HepG2 (cell line): ENCODE measurements at regions not wholly inside any gene's neighbourhood (a gene's known extent, or its start where the extent isn't known, plus 50 kb on each side); places are given as distances from the start of the nearest gene placed in this dataset.
A peak's percentile ranks its signal among the peaks of the same experiment; 100 is the strongest.

Source experiments
- ATAC-seq: fragments of 200-7000 bp; cut with Tn5 transposase; 3 replicates; pipeline ENCODE4 v1.9.1; 2020; ENCODE audit warnings: mild to moderate bottlenecking, moderate library complexity
- BruUV-seq: library from RNA; stranded (reverse); fragments of 400-500 nt; replicated peaks from 2 replicates; lab custom pipeline; 2021; lab: Mats Ljungman, UMichigan
- CTCF ChIA-PET: fragments of 300-600 bp; formaldehyde crosslinking; extraction: SDS; loops from one replicate; lab custom pipeline; 2021; ENCODE audit warnings: low total read pairs, inconsistent platforms, low intra/inter-chr PET ratio; lab: Yijun Ruan, JAX
- POLR2A ChIA-PET: fragments of 350-600 bp; sonication (Branson Sonifier 250); formaldehyde crosslinking; loops from one replicate; lab custom pipeline; 2020; ENCODE audit warnings: antibody characterized with exemption, inconsistent platforms; lab: Yijun Ruan, JAX
- DNase-seq: peaks from one replicate; pipeline ENCODE4 v3.0.0-alpha.2; 2015; ENCODE audit warnings: low spot score
- FAIRE-seq: peaks from 3 replicates; lab custom pipeline; 2011; peaks lifted over from hg19 to GRCh38; lab: Jason Lieb, UNC
- H2AFZ ChIP-seq: one replicate; pipeline ENCODE4 v1.6.1; 2011; ENCODE audit warnings: low read length, inconsistent platforms
- H3K27ac ChIP-seq: fragments of 300-600 bp; 3 replicates; pipeline ENCODE4 v1.8.0; 2011; ENCODE audit warnings: mixed run types, mild to moderate bottlenecking, mixed read lengths, low read length, inconsistent platforms; ENCODE audit not compliant: insufficient read depth; ENCODE audit errors: extremely low read length
- H3K27me3 ChIP-seq, 2 experiments: fragments of 200-600 bp in 1 of 2; 2 replicates in 1 of 2; 3 replicates in 1 of 2; pipeline versions ENCODE4 v1.6.0 to v1.8.0; 2011; ENCODE audit warnings: low read length in 2 of 2, mild to moderate bottlenecking in 2 of 2, moderate library complexity in 2 of 2, inconsistent platforms in 1 of 2; ENCODE audit not compliant: insufficient read depth in 2 of 2, control insufficient read depth in 1 of 2
- H3K36me3 ChIP-seq, 2 experiments: fragments of 200-600 bp in 1 of 2; replicated peaks in 1 of 2; 2 replicates in 1 of 2; 3 replicates in 1 of 2; pipeline versions ENCODE4 v1.5.1 to v1.8.0; 2011; ENCODE audit warnings: low read length in 2 of 2, inconsistent platforms in 1 of 2; ENCODE audit not compliant: insufficient read depth in 2 of 2, control insufficient read depth in 1 of 2
- H3K4me1 ChIP-seq: 2 replicates; pipeline ENCODE4 v1.5.1; 2012; ENCODE audit warnings: low read length, inconsistent platforms; ENCODE audit not compliant: insufficient read depth
- H3K4me2 ChIP-seq: 2 replicates; pipeline ENCODE4 v1.6.0; 2011; ENCODE audit warnings: low read depth, low read length, inconsistent platforms
- H3K4me3 ChIP-seq, 3 experiments: fragments of 200-600 bp in 1 of 3; sonication (generic), shearing (Covaris generic) in 1 of 3; replicated peaks in 1 of 3; 2 replicates each; pipeline ENCODE4 v1.5.1; 2011 to 2016; ENCODE audit warnings: low read length in 3 of 3, inconsistent platforms in 2 of 3, low read depth in 2 of 3, mild to moderate bottlenecking in 2 of 3, control low read depth in 1 of 3, mixed read lengths in 1 of 3; ENCODE audit not compliant: insufficient read depth in 1 of 3
- H3K79me2 ChIP-seq: one replicate; pipeline ENCODE4 v1.6.1; 2011; ENCODE audit warnings: low read length, inconsistent platforms; ENCODE audit not compliant: insufficient read depth
- H3K9ac ChIP-seq: 2 replicates; pipeline ENCODE4 v1.6.0; 2011; ENCODE audit warnings: mild to moderate bottlenecking, low read depth, low read length, inconsistent platforms; ENCODE audit not compliant: insufficient read depth
- H3K9me3 ChIP-seq: 2 replicates; pipeline ENCODE4 v1.5.1; 2012; ENCODE audit warnings: mild to moderate bottlenecking, low read length
- H4K20me1 ChIP-seq: 2 replicates; pipeline ENCODE4 v1.6.0; 2011; ENCODE audit warnings: inconsistent platforms, mild to moderate bottlenecking, low read length, moderate library complexity; ENCODE audit not compliant: insufficient read depth
- ATF7 ChIP-seq, 2 experiments: fragments of 450-650 bp in 1 of 2; sonication (generic) in 1 of 2; formaldehyde crosslinking in 1 of 2; IDR thresholded peaks; 2 replicates each; pipeline versions ENCODE4 v1.4.0 to v1.6.1; 2016 to 2020; ENCODE audit warnings: antibody characterized with exemption in 1 of 2, mild to moderate bottlenecking in 1 of 2, missing genetic modification reagents in 1 of 2
- FOXA1 ChIP-seq, 2 experiments: fragments of 450-650 bp in 1 of 2; sonication (generic) in 1 of 2; formaldehyde crosslinking in 1 of 2; IDR thresholded peaks; 2 replicates each; pipeline versions ENCODE4 v1.4.0 to v1.6.1; 2016 to 2020; ENCODE audit warnings: missing genetic modification reagents in 1 of 2
- MIXL1 ChIP-seq: IDR thresholded peaks from 2 replicates; pipeline ENCODE4 v1.6.1; 2016
- NFRKB ChIP-seq: fragments of 450-650 bp; IDR thresholded peaks from 2 replicates; pipeline ENCODE4 v1.6.1; 2017
- NR3C1 ChIP-seq: sonication (generic); formaldehyde crosslinking; IDR thresholded peaks from 2 replicates; pipeline ENCODE4 v1.4.0; 2020; ENCODE audit warnings: missing genetic modification reagents
- NRL ChIP-seq: sonication (generic); formaldehyde crosslinking; IDR thresholded peaks from 2 replicates; pipeline ENCODE4 v1.5.0; 2020; ENCODE audit warnings: missing genetic modification reagents, mild to moderate bottlenecking, moderate library complexity, borderline replicate concordance
- PTBP1 ChIP-seq: fragments of 200-400 bp; formaldehyde crosslinking; IDR thresholded peaks from 2 replicates; pipeline ENCODE4 v1.6.1; 2018; ENCODE audit warnings: low read length, low read depth; ENCODE audit not compliant: poor library complexity, severe bottlenecking
- SMARCC2 ChIP-seq: fragments of 450-650 bp; IDR thresholded peaks from 2 replicates; pipeline ENCODE4 v1.6.1; 2017; ENCODE audit warnings: antibody characterized with exemption, mild to moderate bottlenecking
- STAT5B ChIP-seq: sonication (generic); formaldehyde crosslinking; IDR thresholded peaks from 2 replicates; pipeline ENCODE4 v1.4.0; 2020; ENCODE audit warnings: missing genetic modification reagents
- ZFP37 ChIP-seq: sonication (generic); formaldehyde crosslinking; IDR thresholded peaks from 2 replicates; pipeline ENCODE4 v1.4.0; 2020; ENCODE audit warnings: missing genetic modification reagents, borderline replicate concordance
- ZNF205 ChIP-seq: IDR thresholded peaks from 2 replicates; pipeline ENCODE4 v1.6.1; 2018; ENCODE audit warnings: missing biosample characterization, missing genetic modification reagents
- ZNF274 ChIP-seq: sonication (generic); formaldehyde crosslinking; IDR thresholded peaks from 2 replicates; pipeline ENCODE4 v1.5.1; 2020; ENCODE audit warnings: mild to moderate bottlenecking, missing genetic modification reagents
- ZNF33A ChIP-seq: sonication (generic); formaldehyde crosslinking; IDR thresholded peaks from 2 replicates; pipeline ENCODE4 v1.5.1; 2020; ENCODE audit warnings: missing genetic modification reagents, mild to moderate bottlenecking, moderate library complexity, borderline replicate concordance
- ZNF343 ChIP-seq: sonication (generic); formaldehyde crosslinking; IDR thresholded peaks from 2 replicates; pipeline ENCODE4 v1.4.0; 2020; ENCODE audit warnings: mild to moderate bottlenecking, missing genetic modification reagents
- ZNF354B ChIP-seq: sonication (generic); formaldehyde crosslinking; IDR thresholded peaks from 2 replicates; pipeline ENCODE4 v1.8.0; 2022; ENCODE audit warnings: mild to moderate bottlenecking, missing genetic modification reagents
- ZNF737 ChIP-seq: sonication (generic); formaldehyde crosslinking; IDR thresholded peaks from 2 replicates; pipeline ENCODE4 v1.5.0; 2020; ENCODE audit warnings: missing genetic modification reagents, mild to moderate bottlenecking, borderline replicate concordance
- WGBS: methylation state at CpG from one replicate; pipeline ENCODE4 v1.1.6; 2017; ENCODE audit warnings: low lambda C conversion rate; 5-methylcytosine and 5-hydroxymethylcytosine counted together
- in situ Hi-C: cut with HindIII; loops from 2 replicates; pipeline ENCODE4 v1.10.0; 2017; ENCODE audit warnings: low pct_unique_long_range_greater_than_20kb; ENCODE audit not compliant: extremely low pct_ligation_motif_present
- intact Hi-C: fragments of 100-400 bp; cut with micrococcal nuclease; formaldehyde crosslinking; loops from one replicate; pipeline ENCODE4 v1.10.0; 2022; ENCODE audit not compliant: unreplicated experiment

- intact Hi-C loops: no loop called here
- no peaks in the 10 kb centered on the region for H3K27me3 ChIP-seq
- H3K9ac ChIP-seq: no peak overlapping the region
- DNase-seq (no peak), ATAC-seq (no peak), FAIRE-seq (no peak)
- no peak overlapping the region for H3K4me2 ChIP-seq
- BruUV-seq: no TSS peak
- no peak overlapping the region for H2AFZ ChIP-seq
- no peaks in the 10 kb centered on the region for H3K4me1 ChIP-seq
- WGBS: 2% methylated on average over 2 of the region's 2 CpGs
- TF ChIP-seq ATF7 (IDR thresholded peaks at IDR 0.05) (peak; percentile 83), ATF7 (CRISPR knock-in tag; IDR thresholded peaks at IDR 0.05) (no peak), FOXA1 (IDR thresholded peaks at IDR 0.05) (no peak), FOXA1 (CRISPR knock-in tag; IDR thresholded peaks at IDR 0.05) (no peak), NR3C1 (CRISPR knock-in tag) (no peak)
- H3K36me3 ChIP-seq: no peaks in the 10 kb centered on the region
- CTCF ChIA-PET: no interaction called here
- H4K20me1 ChIP-seq: no peaks in the 10 kb centered on the region
- H3K9me3 ChIP-seq: no peaks in the 10 kb centered on the region
- no peak overlapping the region for H3K27ac ChIP-seq
- in situ Hi-C loops: loop anchor here (10.0 kb wide), 1 partner anchor 417 kb away; no protein-coding TSS in a partner anchor
- POLR2A ChIA-PET: no interaction called here
- no peak overlapping the region for H3K4me3 ChIP-seq
- H3K79me2 ChIP-seq: no peaks in the 10 kb centered on the region
Observed at GRCh38 chr2:59181347-59181746, 940.2 kb upstream of the FANCL start.

GRCh38 chr2:59180621-59181020 lies 939.5 kb upstream of the FANCL start:
- in situ Hi-C loops: loop anchor here (10.0 kb wide), 1 partner anchor 416 kb away; no protein-coding TSS in a partner anchor
- CTCF ChIA-PET: no interaction called here
- Histone ChIP-seq H3K4me2 (no peak overlapping the region), H4K20me1 (no peaks in the 10 kb centered on the region), H2AFZ (no peak overlapping the region), H3K9ac (no peak overlapping the region), H3K27me3 (no peaks in the 10 kb centered on the region), H3K9me3 (no peaks in the 10 kb centered on the region), H3K79me2 (no peaks in the 10 kb centered on the region), H3K4me3 (no peak overlapping the region), H3K36me3 (no peaks in the 10 kb centered on the region), H3K27ac (no peak overlapping the region), H3K4me1 (no peaks in the 10 kb centered on the region)
- WGBS: 0% methylated on average over 2 of the region's 2 CpGs
- ATAC-seq (no peak), FAIRE-seq (no peak), DNase-seq (no peak)
- TF ChIP-seq ZFP37 (CRISPR knock-in tag): no peak
- no peak for TF ChIP-seq MIXL1 (CRISPR knock-in tag)
- no peak for TF ChIP-seq ZNF274 (CRISPR knock-in tag)
- no peak for TF ChIP-seq NFRKB
- no peak for TF ChIP-seq ZNF354B
- TF ChIP-seq PTBP1: no peak
- TF ChIP-seq ZNF33A (CRISPR knock-in tag): no peak
- no peak for TF ChIP-seq SMARCC2
- no peak for TF ChIP-seq ZNF737 (CRISPR knock-in tag)
- no peak for TF ChIP-seq STAT5B (CRISPR knock-in tag)
- no peak for TF ChIP-seq NRL (CRISPR knock-in tag)
- TF ChIP-seq ZNF205 (CRISPR knock-in tag): no peak
- no peak for TF ChIP-seq ZNF343 (CRISPR knock-in tag)
- intact Hi-C loops: no loop called here
- POLR2A ChIA-PET: no interaction called here
- BruUV-seq: no TSS peak
